ENCODE measurements at regions not wholly inside any gene's neighbourhood (a gene's known extent, or its start where the extent isn't known, plus 50 kb on each side); places are given as distances from the start of the nearest gene placed in this dataset.

DNA sequence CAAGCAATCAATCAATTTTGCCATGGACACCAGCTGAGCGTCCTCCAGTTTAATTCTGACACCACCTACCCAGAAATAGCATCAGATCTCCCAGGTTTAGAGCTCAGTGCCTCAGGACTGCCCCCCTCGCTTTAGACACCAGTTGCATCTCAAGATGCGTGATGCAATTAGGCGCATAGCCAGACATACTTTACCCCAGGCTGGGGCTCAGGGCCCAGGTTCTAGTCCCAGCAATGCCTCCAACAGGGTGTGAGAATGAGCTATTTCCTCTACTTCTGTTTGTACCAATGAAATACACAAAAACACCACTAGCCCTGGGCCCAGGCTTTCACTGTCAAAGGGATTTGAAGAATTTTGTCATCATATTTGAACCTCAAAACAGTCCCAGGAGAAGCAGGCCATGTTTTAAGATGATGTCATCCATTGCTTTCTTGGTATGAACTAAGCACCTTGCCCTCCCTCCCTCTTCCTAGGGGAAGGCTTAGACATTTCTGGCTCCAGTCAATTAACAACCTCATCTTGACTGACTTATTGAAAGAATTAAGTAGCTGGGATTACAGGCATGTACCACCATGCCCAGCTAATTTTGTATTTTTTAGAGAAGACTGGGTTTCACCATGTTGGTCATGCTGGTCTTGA lies 61.5 kb upstream of the INCENP start:
- no peak overlapping the region for H3K27ac ChIP-seq (ENCODE audit: insufficient read depth in 1 of 2, low read depth in 1 of 2, low read length in 2 of 2, poor library complexity in 1 of 2, severe bottlenecking in 2 of 2)
- H3K9me3 ChIP-seq (ENCODE audit: control extremely low read depth in 1 of 5, control insufficient read depth in 4 of 5, insufficient read depth in 2 of 5, low read depth in 1 of 5, low read length in 4 of 5) = no peaks in the 10 kb centered on the region
- ChIA-PET CTCF (interaction anchor here (1.3 to 3.4 kb wide), 2 partner anchors 9 to 19 kb away, joined by 5 to 17 read pairs; no protein-coding TSS in a partner anchor), POLR2A (no interaction called here)
- H3K27me3 ChIP-seq (replicated peaks in 2 of 5; ENCODE audit: control insufficient read depth in 4 of 5, insufficient read depth in 5 of 5, low read length in 4 of 5) = no peaks in the 10 kb centered on the region
- WGBS (ENCODE audit: insufficient coverage) = 100% methylated on average over 3 of the region's 4 CpGs
- H3K4me1 ChIP-seq (ENCODE audit: control extremely low read depth in 1 of 4, control insufficient read depth in 4 of 4, insufficient read depth in 4 of 4, low read length in 3 of 4) = no peaks in the 10 kb centered on the region
- no peak overlapping the region for H3K4me3 ChIP-seq (ENCODE audit: control insufficient read depth in 1 of 7, extremely low read depth in 1 of 7, insufficient read depth in 4 of 7, low read depth in 2 of 7, low read length in 6 of 7)
- no peak for DNase-seq
- H3K36me3 ChIP-seq (ENCODE audit: control insufficient read depth in 4 of 4, insufficient read depth in 4 of 4, low read length in 3 of 4) = no peaks in the 10 kb centered on the region

DNA sequence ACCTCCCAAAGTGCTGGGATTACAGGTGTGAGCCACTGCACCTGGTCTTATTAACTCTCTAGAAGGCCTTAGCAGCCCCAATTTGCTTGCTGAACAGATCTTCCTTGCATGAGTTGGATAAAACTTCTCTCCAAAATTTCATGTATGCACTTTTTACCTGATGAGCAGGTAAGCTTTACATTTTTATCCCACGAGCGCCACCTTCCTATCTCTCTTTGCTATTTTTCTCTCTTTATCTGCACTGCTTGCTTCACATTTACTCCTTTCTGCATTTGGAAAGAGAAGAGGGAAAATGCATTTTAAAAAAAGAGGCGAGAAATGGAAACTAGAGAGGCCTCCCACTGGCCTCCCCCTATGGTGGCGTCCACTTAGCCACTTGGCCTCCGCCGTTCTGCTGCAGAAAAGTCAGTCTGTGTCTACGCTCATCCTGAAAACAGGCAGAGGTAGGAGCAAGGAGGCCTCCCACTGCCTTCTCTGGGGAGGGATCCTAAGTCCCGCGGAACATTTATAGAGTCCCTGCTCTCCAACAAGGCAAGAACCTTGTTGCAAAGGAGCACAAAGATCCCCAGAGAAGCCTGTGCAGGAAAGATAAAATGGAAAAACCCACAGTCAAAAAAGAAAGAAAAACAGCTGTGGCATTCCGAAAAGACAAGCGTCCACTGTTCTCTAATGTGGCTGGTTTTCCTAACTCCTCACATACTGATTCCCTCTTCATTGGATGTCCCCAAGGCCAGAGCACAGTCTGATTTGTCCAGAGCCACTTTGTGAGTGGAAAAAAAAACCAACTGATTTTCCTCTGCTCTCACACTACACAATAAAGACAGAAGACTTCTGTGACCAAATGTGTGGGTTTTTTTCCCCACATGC lies 62.2 kb upstream of the INCENP start:
- CTCF ChIA-PET = interaction anchor here (1.3 to 3.4 kb wide), 2 partner anchors 9 to 20 kb away, joined by 5 to 17 read pairs; no protein-coding TSS in a partner anchor

GRCh38 chr11:62057069-62057468 lies 66.7 kb upstream of the INCENP start:
- POLR2A ChIA-PET = no interaction called here
- Histone ChIP-seq H3K4me3 (ENCODE audit: control insufficient read depth in 1 of 7, extremely low read depth in 1 of 7, insufficient read depth in 4 of 7, low read depth in 2 of 7, low read length in 6 of 7) (no peak overlapping the region), H3K4me1 (ENCODE audit: control extremely low read depth in 1 of 4, control insufficient read depth in 4 of 4, insufficient read depth in 4 of 4, low read length in 3 of 4) (no peaks in the 10 kb centered on the region), H3K27ac (ENCODE audit: insufficient read depth in 1 of 2, low read depth in 1 of 2, low read length in 2 of 2, poor library complexity in 1 of 2, severe bottlenecking in 2 of 2) (no peak overlapping the region), H3K9me3 (ENCODE audit: control extremely low read depth in 1 of 5, control insufficient read depth in 4 of 5, insufficient read depth in 2 of 5, low read depth in 1 of 5, low read length in 4 of 5) (peaks cover 0 to 7% (median 0%) of the 10 kb centered on the region in 5 experiments), H3K27me3 (replicated peaks in 2 of 5; ENCODE audit: control insufficient read depth in 4 of 5, insufficient read depth in 5 of 5, low read length in 4 of 5) (no peaks in the 10 kb centered on the region), H3K36me3 (ENCODE audit: control insufficient read depth in 4 of 4, insufficient read depth in 4 of 4, low read length in 3 of 4) (no peaks in the 10 kb centered on the region)
- no peak for DNase-seq
- CTCF ChIA-PET = interaction anchor here (1.0 to 1.4 kb wide), 2 partner anchors 25 to 158 kb away, joined by 3 read pairs; no protein-coding TSS in a partner anchor
- WGBS (ENCODE audit: insufficient coverage) = 100% methylated on average over 1 of the region's 2 CpGs

More for the DNA sequence above, 62.2 kb upstream of the INCENP start:
- 97% methylated on average over 9 of the region's 11 CpGs for WGBS (ENCODE audit: insufficient coverage)
- Histone ChIP-seq H3K9me3 (ENCODE audit: control extremely low read depth in 1 of 5, control insufficient read depth in 4 of 5, insufficient read depth in 2 of 5, low read depth in 1 of 5, low read length in 4 of 5) (no peaks in the 10 kb centered on the region), H3K36me3 (ENCODE audit: control insufficient read depth in 4 of 4, insufficient read depth in 4 of 4, low read length in 3 of 4) (no peaks in the 10 kb centered on the region), H3K27ac (ENCODE audit: insufficient read depth in 1 of 2, low read depth in 1 of 2, low read length in 2 of 2, poor library complexity in 1 of 2, severe bottlenecking in 2 of 2) (no peak overlapping the region), H3K4me1 (ENCODE audit: control extremely low read depth in 1 of 4, control insufficient read depth in 4 of 4, insufficient read depth in 4 of 4, low read length in 3 of 4) (no peaks in the 10 kb centered on the region), H3K4me3 (ENCODE audit: control insufficient read depth in 1 of 7, extremely low read depth in 1 of 7, insufficient read depth in 4 of 7, low read depth in 2 of 7, low read length in 6 of 7) (no peak overlapping the region), H3K27me3 (replicated peaks in 2 of 5; ENCODE audit: control insufficient read depth in 4 of 5, insufficient read depth in 5 of 5, low read length in 4 of 5) (no peaks in the 10 kb centered on the region)
- POLR2A ChIA-PET = no interaction called here
- DNase-seq = no peak

- Histone ChIP-seq H3K4me1 (ENCODE audit: control extremely low read depth in 1 of 4, control insufficient read depth in 4 of 4, insufficient read depth in 4 of 4, low read length in 3 of 4) (no peaks in the 10 kb centered on the region), H3K9me3 (ENCODE audit: control extremely low read depth in 1 of 5, control insufficient read depth in 4 of 5, insufficient read depth in 2 of 5, low read depth in 1 of 5, low read length in 4 of 5) (peaks cover 0 to 7% (median 0%) of the 10 kb centered on the region in 5 experiments), H3K36me3 (ENCODE audit: control insufficient read depth in 4 of 4, insufficient read depth in 4 of 4, low read length in 3 of 4) (no peaks in the 10 kb centered on the region), H3K27me3 (replicated peaks in 2 of 5; ENCODE audit: control insufficient read depth in 4 of 5, insufficient read depth in 5 of 5, low read length in 4 of 5) (no peaks in the 10 kb centered on the region), H3K27ac (ENCODE audit: insufficient read depth in 1 of 2, low read depth in 1 of 2, low read length in 2 of 2, poor library complexity in 1 of 2, severe bottlenecking in 2 of 2) (no peak overlapping the region), H3K4me3 (ENCODE audit: control insufficient read depth in 1 of 7, extremely low read depth in 1 of 7, insufficient read depth in 4 of 7, low read depth in 2 of 7, low read length in 6 of 7) (no peak overlapping the region)
- 100% methylated on average over 4 of the region's 5 CpGs for WGBS (ENCODE audit: insufficient coverage)
- DNase-seq = no peak
- POLR2A ChIA-PET = no interaction called here
- CTCF ChIA-PET = no interaction called here
Measured at GRCh38 chr11:62055970-62056369, 67.8 kb upstream of the INCENP start.

GRCh38 chr11:62054484-62055121 lies 69.2 kb upstream of the INCENP start:
- no peak overlapping the region for H3K4me3 ChIP-seq (ENCODE audit: control insufficient read depth in 1 of 7, extremely low read depth in 1 of 7, insufficient read depth in 4 of 7, low read depth in 2 of 7, low read length in 6 of 7)
- WGBS (ENCODE audit: insufficient coverage) = 93% methylated on average over 5 of the region's 8 CpGs
- ChIA-PET CTCF (interaction anchor here (0.7 to 2.9 kb wide), 3 partner anchors 27 to 107 kb away, joined by 4 to 13 read pairs (median 4); no protein-coding TSS in a partner anchor), POLR2A (interaction anchor here (0.5 to 0.9 kb wide), 2 partner anchors 29 to 570 kb away, joined by 4 to 7 read pairs; no protein-coding TSS in a partner anchor)
- H3K27me3 ChIP-seq (replicated peaks in 2 of 5; ENCODE audit: control insufficient read depth in 4 of 5, insufficient read depth in 5 of 5, low read length in 4 of 5) = no peaks in the 10 kb centered on the region
- no peak overlapping the region for H3K27ac ChIP-seq (ENCODE audit: insufficient read depth in 1 of 2, low read depth in 1 of 2, low read length in 2 of 2, poor library complexity in 1 of 2, severe bottlenecking in 2 of 2)
- H3K36me3 ChIP-seq (ENCODE audit: control insufficient read depth in 4 of 4, insufficient read depth in 4 of 4, low read length in 3 of 4) = no peaks in the 10 kb centered on the region
- H3K4me1 ChIP-seq (ENCODE audit: control extremely low read depth in 1 of 4, control insufficient read depth in 4 of 4, insufficient read depth in 4 of 4, low read length in 3 of 4) = no peaks in the 10 kb centered on the region
- peaks cover 0 to 7% (median 0%) of the 10 kb centered on the region in 5 experiments for H3K9me3 ChIP-seq (ENCODE audit: control extremely low read depth in 1 of 5, control insufficient read depth in 4 of 5, insufficient read depth in 2 of 5, low read depth in 1 of 5, low read length in 4 of 5)
- peak; percentile 54 to 61 (median 59) for DNase-seq

DNA sequence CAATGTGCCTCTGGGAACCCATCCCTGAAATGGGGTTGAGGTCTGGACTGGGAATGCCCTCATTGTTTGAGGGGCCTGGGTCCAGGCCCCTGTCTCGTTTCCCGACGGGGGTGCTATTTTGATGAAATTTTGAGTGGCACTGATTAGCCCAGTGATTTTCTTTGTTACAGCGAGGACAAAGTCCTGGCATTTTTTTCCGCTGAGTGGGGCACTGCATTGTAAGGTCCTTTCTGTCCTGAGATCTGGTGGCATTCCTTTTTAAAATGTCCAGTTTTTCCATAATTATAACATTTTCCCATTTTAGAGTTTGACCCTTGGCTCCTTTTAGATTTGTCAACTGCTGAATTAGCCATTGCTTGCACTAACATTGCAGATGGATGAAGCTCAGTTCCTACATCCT lies 69.7 kb upstream of the INCENP start:
- ChIA-PET POLR2A (interaction anchor here (0.9 kb wide), 1 partner anchor 29 kb away, joined by 4 read pairs; no protein-coding TSS in a partner anchor), CTCF (interaction anchor here (0.7 to 2.9 kb wide), 3 partner anchors 28 to 106 kb away, joined by 4 to 13 read pairs (median 4); no protein-coding TSS in a partner anchor)
- H3K27me3 ChIP-seq (replicated peaks in 2 of 5; ENCODE audit: control insufficient read depth in 4 of 5, insufficient read depth in 5 of 5, low read length in 4 of 5) = no peaks in the 10 kb centered on the region
- H3K36me3 ChIP-seq (ENCODE audit: control insufficient read depth in 4 of 4, insufficient read depth in 4 of 4, low read length in 3 of 4) = no peaks in the 10 kb centered on the region
- WGBS (ENCODE audit: insufficient coverage) = 98% methylated on average over 5 of the region's 5 CpGs
- H3K4me3 ChIP-seq (ENCODE audit: control insufficient read depth in 1 of 7, extremely low read depth in 1 of 7, insufficient read depth in 4 of 7, low read depth in 2 of 7, low read length in 6 of 7) = no peak overlapping the region
- DNase-seq = no peak
- peaks cover 0 to 7% (median 0%) of the 10 kb centered on the region in 5 experiments for H3K9me3 ChIP-seq (ENCODE audit: control extremely low read depth in 1 of 5, control insufficient read depth in 4 of 5, insufficient read depth in 2 of 5, low read depth in 1 of 5, low read length in 4 of 5)
- H3K4me1 ChIP-seq (ENCODE audit: control extremely low read depth in 1 of 4, control insufficient read depth in 4 of 4, insufficient read depth in 4 of 4, low read length in 3 of 4) = no peaks in the 10 kb centered on the region
- no peak overlapping the region for H3K27ac ChIP-seq (ENCODE audit: insufficient read depth in 1 of 2, low read depth in 1 of 2, low read length in 2 of 2, poor library complexity in 1 of 2, severe bottlenecking in 2 of 2)

Measured in common myeloid progenitor, CD34-positive (primary cell).